Lung microvascular endothelial cell (primary cell): ENCODE measurements at regions not wholly inside any gene's neighbourhood (a gene's known extent, or its start where the extent isn't known, plus 50 kb on each side); places are given as distances from the start of the nearest gene placed in this dataset.

Experiments
- DNase-seq, 2 donors: peaks; one replicate each; pipeline versions ENCODE4 v3.0.0 to v3.0.0-alpha.2; 2010; ENCODE audit warnings: low read depth in 2 of 2

GRCh38 chr5:168017313-168017712 is 274.1 kb upstream of the WWC1 start:
- DNase-seq, result no peak

- DNase-seq, result no peak
Measured at GRCh38 chr5:168019143-168019542, 272.3 kb upstream of the WWC1 start.

DNA sequence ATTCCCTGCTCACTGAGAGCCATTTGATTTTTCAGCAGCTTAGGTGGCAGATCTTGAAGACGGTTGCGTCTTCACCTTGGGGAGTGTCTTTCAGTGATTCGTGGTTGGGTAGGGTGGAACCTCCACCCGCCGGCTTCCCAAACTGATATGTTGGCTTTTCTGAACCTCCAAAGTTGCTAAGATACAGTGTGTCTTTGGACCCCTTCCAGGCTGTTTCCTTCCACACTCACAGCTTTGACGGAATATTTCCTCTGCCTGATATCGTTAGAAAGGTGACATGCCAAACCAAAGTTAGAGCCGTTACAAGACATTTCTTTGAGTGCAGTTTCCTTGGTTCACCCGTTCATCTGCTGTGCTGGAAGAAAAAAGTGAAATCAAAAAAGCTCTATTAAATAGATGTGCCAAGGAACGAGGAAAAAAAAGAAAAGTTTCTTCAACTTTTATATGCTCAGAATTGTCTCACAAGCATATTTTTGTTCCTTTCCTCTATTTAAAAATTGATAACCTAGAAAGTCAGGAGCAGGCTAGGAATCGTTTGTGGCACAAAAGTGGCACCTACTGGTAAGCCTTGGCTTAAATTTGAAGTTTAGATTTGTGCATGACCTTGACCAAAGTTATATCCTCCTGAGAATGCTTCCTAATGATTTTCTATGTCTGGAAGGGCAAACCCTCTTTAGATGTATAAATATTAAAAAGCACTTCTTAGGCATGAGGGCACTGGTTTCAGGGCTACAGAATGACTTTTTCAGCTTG is 270.7 kb upstream of the WWC1 start:
- DNase-seq, result no peak

GRCh38 chr5:168022446-168023169 is 268.8 kb upstream of the WWC1 start:
- DNase-seq, result no peak

DNA sequence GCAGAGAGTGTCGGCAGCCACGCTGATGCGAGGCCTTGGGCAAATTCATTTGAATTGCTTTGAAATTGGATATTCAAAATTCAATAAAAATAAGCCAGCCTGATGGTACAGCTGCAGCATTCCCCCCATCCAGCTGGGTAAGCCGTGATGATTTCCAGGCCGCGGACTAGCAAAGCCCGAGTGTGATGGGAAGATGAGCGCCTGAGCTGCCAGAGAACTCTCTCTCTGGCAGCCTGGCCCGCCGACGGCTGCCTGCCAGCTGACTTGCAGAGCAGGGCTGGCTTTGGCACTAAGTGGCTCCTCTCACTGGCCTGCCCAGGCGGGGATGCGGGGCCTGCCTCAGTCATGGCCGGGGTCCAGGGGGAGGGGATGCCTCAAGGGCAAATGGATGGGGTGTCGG is 268.3 kb upstream of the WWC1 start:
- DNase-seq, result no peak

DNA sequence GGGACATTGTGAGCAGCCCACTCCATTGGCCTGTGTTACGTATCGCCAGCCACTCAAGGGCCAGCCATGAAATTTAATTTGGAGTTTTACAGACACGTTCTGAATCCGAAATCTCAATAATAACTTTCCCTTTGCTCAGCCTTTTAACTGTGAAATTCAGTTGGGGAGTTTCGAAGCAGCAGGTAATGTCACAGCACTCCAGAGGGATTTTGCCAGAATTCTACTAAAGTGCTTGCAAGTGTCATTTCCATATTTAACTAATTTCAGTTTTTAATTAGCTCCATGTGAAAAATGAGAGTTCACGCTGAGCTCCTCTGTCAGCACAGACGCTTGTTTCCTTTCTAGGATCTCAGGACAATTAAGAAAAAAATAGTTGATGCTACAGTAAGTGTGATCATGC is 267.1 kb upstream of the WWC1 start:
- no peak for DNase-seq

GRCh38 chr5:168027007-168027406 is 264.4 kb upstream of the WWC1 start:
- DNase-seq, result no peak

DNA sequence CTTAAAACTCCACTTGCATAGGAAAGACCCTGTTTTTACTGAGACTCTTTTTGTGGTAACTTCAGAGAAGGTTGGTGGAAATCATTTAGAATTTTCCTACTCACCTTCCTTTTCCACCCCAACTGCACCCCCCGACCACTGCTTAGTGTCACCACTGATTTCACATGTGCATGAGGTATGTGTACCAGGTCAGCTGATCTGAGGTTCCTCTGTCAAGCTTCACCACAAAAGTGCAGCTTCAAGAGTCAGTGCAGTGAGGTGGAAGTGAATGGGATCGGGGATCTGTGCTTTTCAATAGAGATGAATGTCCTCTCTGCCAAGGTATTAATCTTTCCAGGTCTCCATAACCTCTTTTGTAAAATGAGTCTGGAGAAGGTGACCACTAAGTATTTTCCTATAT is 260.5 kb upstream of the WWC1 start:
- DNase-seq, result no peak

GRCh38 chr5:168031614-168032013 is 259.8 kb upstream of the WWC1 start:
- no peak for DNase-seq

GRCh38 chr5:168039039-168039438 is 252.4 kb upstream of the WWC1 start:
- DNase-seq, result no peak

GRCh38 chr5:168039566-168040248 is 251.7 kb upstream of the WWC1 start:
- no peak for DNase-seq

DNA sequence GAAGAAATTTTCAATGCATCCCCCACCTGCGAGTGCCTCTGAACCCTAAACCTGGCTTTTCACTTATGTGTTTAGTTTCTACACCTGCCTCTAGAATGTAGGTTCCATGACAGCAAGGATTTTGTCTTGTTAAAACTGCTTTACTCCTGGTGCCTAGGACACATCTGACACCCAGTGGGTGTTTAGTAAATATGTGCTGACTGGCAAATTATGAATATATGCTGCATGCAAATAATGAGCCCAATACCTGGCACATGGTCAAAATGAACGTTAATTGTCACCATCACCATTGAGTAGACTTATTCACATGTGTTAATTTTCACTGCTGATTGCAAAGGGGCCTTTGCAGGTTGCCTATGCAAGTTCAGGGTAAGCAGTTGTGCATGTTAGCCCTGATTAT is 249.9 kb upstream of the WWC1 start:
- no peak for DNase-seq

GRCh38 chr5:168042284-168043068 is 249.0 kb upstream of the WWC1 start:
- DNase-seq, result no peak

GRCh38 chr5:168046163-168046562 is 245.3 kb upstream of the WWC1 start:
- no peak for DNase-seq

- peak in 1 of 2 donors; percentile 42 for DNase-seq
Measured at GRCh38 chr5:168047043-168047668, 244.3 kb upstream of the WWC1 start.

DNA sequence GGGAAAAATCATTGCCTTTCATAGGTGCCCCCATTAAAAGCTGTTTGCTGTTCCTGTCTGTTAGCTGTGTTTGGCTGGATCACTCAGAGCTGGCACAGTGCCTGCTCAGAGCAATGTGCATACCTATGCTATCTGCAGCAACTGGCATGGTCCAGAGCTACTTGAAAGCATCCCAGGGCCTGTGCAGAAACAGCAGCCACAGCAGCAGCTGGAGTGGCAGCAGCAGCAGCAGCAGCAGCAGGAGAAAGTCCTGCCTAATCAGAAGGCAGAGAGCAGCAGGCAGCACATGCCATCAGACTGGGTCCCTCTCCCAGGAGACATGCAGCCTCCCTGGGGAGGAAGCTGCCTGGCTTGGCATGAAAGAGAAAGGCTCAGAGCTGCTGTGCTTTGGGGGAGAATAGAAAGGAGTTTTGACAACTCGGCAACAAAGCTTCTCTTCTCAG is 243.8 kb upstream of the WWC1 start:
- no peak for DNase-seq

DNA sequence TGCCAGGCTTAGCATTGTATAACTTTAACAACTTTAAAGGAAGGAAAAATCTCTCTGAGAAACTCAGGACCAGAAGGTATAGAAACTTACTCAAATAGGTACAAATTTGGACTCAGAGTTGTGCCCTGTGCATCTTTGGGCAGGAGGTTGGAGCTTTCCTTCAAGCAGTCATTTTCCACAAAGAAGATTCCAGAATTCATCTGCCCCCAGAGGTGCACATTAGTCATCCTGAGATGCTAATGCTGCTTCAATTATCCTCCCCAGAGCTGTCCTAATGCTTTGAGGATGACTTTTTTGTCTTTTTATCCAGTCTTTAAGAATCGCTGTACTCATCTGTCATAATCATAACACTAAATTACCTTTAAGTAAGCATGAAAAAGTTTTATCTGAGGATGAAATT is 243.0 kb upstream of the WWC1 start:
- DNase-seq, result no peak

GRCh38 chr5:168052686-168053085 is 238.8 kb upstream of the WWC1 start:
- DNase-seq, result no peak

DNA sequence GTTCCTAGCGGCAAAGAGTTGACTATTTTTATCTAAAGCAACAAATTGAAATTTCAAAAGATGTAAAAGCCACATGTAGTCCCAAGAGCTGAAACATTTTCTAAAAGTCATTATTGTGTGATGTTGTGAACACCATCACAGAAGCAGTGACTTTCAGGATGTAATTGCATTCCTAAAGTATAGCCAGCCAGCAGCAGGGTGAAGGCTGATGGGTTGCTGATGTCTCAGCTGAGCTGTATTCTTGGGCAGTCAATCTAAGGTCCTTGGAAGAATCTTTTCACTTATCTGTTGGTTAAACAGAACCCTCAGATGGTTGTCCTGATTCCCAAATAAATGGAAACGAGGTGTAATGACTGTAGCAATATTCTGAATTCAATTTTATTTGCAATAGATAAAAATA is 237.4 kb upstream of the WWC1 start:
- DNase-seq, result no peak

DNA sequence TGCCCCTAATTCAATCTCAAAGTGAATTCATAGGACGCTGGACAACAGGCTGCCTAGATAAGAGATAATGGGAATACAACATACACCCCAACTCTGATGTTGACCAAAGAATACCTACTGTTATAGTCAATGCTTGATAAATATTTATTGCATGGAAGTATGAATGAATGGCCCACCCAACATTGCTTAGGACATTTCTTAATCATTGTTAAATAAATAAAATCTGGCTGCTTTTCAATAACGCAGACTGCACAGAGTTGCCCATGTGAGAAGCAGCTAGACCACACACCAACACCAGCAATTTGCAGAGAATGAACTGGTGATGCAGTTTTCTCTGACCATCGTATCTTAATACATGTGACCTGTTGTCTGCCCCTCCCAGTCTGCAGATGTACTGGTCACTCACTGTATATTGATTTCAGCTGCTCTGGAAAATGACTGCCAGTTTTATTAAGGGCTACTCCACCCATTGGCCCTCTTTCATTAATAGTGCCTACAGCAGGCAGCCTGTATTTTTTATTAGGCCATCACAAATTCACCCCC is 236.2 kb upstream of the WWC1 start:
- DNase-seq, result no peak

- DNase-seq, result peak in 1 of 2 donors; percentile 5
Measured at GRCh38 chr5:168055961-168056360, 235.5 kb upstream of the WWC1 start.
